Esophagus (tissue), 2 donors: ENCODE measurements at regions not wholly inside any gene's neighbourhood (a gene's known extent, or its start where the extent isn't known, plus 50 kb on each side); places are given as distances from the start of the nearest gene placed in this dataset.
A peak's percentile ranks its signal among the peaks of the same experiment; 100 is the strongest.

ENCODE experiments used
- H3K27ac ChIP-seq, 2 donors: one replicate each; pipeline ENCODE4 v1.5.1; 2013; ENCODE audit warnings: low read depth in 2 of 2, mild to moderate bottlenecking in 2 of 2, inconsistent platforms in 1 of 2, low read length in 1 of 2, moderate library complexity in 1 of 2
- H3K27me3 ChIP-seq, 2 donors: one replicate each; pipeline ENCODE4 v1.6.1; 2013; ENCODE audit warnings: low read length in 2 of 2, control low read depth in 1 of 2, mild to moderate bottlenecking in 1 of 2; ENCODE audit not compliant: insufficient read depth in 2 of 2, control insufficient read depth in 1 of 2
- H3K36me3 ChIP-seq, 2 donors: one replicate each; pipeline ENCODE4 v1.6.1; 2013; ENCODE audit warnings: low read length in 1 of 2; ENCODE audit not compliant: control insufficient read depth in 2 of 2, insufficient read depth in 2 of 2
- H3K4me1 ChIP-seq, 2 donors: one replicate each; pipeline ENCODE4 v1.6.1; 2013; ENCODE audit warnings: low read length in 1 of 2; ENCODE audit not compliant: control insufficient read depth in 2 of 2, insufficient read depth in 2 of 2
- H3K4me3 ChIP-seq, 2 donors: one replicate each; pipeline ENCODE4 v1.5.1; 2013; ENCODE audit warnings: low read length in 2 of 2, mild to moderate bottlenecking in 2 of 2, low read depth in 1 of 2, moderate library complexity in 1 of 2
- H3K9me3 ChIP-seq, 2 donors: one replicate each; pipeline ENCODE4 v1.6.1; 2013; ENCODE audit warnings: mild to moderate bottlenecking in 2 of 2, low read depth in 1 of 2, low read length in 1 of 2, moderate library complexity in 1 of 2; ENCODE audit not compliant: control insufficient read depth in 2 of 2, insufficient read depth in 1 of 2
- WGBS, 2 donors: extraction: QIAGEN DNeasy Blood & Tissue Kit; methylation state at CpG; one replicate each; pipeline ENCODE4 v1.1.7; 2013; 5-methylcytosine and 5-hydroxymethylcytosine counted together
- donor health status: healthy with polysubstance abuse.
- donor health status: Bipolar disorder and iron deficiency.

DNA sequence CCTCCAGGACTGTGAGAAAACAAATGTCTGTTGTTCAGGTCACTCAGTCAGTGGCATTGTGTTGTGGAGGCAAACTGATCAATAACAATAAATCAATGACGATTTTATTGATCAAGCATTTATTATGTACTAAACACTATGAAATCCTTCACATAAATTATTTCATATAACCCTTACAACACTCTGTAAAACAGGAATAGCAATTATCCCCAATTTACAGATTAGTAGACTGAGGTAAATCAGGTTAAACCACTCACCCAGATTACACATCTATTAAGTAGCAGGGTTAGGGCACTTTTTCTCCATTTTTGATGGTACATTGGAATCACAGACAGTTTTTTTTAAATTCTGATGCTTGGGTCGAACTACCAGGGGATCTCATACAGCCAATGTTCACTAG, 372.8 kb upstream of the MAF start:
- 46 to 64% methylated on average over 2 of the region's 2 CpGs for WGBS, 2 donors

DNA sequence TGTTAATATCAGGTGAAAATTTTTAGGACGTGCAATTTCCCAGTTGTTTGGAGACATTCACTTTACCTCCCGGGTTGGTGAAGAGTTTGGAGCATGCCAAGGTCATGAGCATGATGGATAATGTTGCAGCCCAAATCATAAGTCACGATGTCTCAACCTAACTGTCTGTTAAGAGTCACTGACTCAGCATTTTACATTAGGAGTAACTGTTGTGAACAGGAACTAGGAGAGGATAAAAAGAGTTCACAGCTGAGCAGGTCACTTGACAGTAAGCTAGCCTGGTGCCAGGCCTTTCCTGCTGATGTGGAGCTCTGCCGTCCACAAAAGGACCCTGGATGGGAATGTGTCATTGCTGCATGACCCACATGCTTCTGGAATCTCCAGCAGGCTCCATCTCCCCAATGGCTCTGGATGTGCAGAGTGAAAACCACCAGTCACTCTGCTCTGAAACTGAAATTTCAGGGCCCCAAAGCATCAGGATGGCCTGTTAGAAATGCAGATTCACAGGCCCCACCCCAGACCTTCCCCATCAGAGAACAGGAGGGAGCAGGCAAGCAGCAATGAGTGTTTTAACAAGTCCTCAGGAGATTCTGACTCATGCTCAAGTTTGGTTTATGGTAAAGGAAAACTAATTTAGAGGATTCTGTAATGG, 371.6 kb upstream of the MAF start:
- no peak overlapping the region for H3K27ac ChIP-seq
- 73 to 75% methylated on average over 4 of the region's 4 CpGs for WGBS, 2 donors
- no peaks in the 10 kb centered on the region for H3K9me3 ChIP-seq
- no peaks in the 10 kb centered on the region for H3K36me3 ChIP-seq
- no peaks in the 10 kb centered on the region for H3K27me3 ChIP-seq
- H3K4me3 ChIP-seq, result no peak overlapping the region
- no peaks in the 10 kb centered on the region for H3K4me1 ChIP-seq

More for the DNA sequence above, 372.8 kb upstream of the MAF start:
- H3K4me3 ChIP-seq, result no peak overlapping the region
- no peak overlapping the region for H3K27ac ChIP-seq
- no peaks in the 10 kb centered on the region for H3K9me3 ChIP-seq
- no peaks in the 10 kb centered on the region for H3K4me1 ChIP-seq
- no peaks in the 10 kb centered on the region for H3K36me3 ChIP-seq
- no peaks in the 10 kb centered on the region for H3K27me3 ChIP-seq

DNA sequence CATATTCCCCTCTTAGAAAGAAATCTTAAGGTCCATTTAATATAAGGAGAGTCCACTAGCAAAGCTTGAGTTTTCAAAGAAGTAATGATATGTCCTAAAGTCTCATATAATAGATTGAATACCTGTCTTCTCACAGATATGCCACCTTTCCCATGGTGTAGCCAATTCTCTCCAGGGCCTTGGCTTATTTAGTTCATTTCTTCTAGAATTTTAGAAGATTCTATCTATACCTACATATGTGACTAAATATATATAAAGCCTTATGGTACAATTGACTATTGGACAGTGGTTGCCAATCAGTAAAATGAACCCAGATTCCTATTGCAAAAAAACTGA, 370.7 kb upstream of the MAF start:
- Histone ChIP-seq H3K27me3 (no peaks in the 10 kb centered on the region), H3K36me3 (no peaks in the 10 kb centered on the region), H3K27ac (no peak overlapping the region), H3K4me3 (no peak overlapping the region), H3K4me1 (no peaks in the 10 kb centered on the region), H3K9me3 (no peaks in the 10 kb centered on the region)

DNA sequence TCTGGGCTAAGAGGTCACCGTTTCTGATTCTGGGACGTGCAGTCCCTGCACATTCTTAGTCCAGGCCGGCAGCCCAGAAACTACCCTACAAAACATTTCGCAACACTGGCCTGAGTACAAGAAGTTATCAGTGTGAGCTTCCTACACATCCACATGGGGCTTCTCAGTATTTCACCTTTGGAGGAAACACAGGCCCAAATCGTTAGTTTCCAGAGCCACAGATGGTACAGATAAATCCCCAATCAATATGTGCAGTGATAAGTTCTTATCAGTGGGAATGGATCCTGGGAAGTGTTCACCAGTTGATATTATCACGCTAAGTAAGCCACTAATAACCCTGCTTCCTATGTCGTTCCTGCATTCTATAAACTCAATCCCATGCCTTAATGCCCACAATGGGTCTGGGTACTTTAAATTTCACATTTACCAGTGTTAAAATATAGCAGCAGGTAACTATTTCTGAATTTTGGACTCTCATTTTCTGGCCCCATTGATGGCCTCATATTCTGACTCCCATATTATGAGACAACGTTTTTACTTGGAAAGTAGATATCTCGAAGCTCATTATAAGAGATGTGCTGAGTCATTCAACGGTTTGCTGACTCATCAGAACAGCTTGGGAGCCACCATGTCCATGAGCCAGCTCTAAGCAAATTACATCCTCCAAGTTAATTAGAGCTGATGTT, 370.2 kb upstream of the MAF start:
- no peaks in the 10 kb centered on the region for H3K4me1 ChIP-seq

DNA sequence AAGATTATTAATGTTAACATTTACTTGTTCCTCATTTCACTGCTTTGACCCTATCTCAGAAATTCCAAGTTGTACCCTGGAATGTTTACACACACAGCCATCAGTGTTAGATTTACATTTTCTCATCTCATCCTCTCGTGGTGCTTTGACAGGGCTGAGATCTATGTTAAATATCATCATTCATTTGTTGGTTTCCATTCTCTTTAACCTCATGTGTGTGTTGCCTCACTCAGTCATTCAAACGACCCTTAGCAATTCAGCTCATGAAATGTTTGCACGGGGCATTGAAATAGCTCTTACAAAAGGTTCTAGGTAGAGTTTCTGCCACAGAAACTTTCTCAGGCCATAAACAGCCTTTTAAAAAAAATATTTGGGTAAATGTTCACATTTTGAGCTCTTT, 369.6 kb upstream of the MAF start:
- Histone ChIP-seq H3K36me3 (no peaks in the 10 kb centered on the region), H3K27me3 (no peaks in the 10 kb centered on the region), H3K4me3 (no peak overlapping the region), H3K27ac (no peak overlapping the region), H3K4me1 (no peaks in the 10 kb centered on the region), H3K9me3 (no peaks in the 10 kb centered on the region)
- WGBS, 2 donors, result 76 to 82% methylated on average over 3 of the region's 3 CpGs

More for the DNA sequence above, 370.2 kb upstream of the MAF start:
- H3K36me3 ChIP-seq, result no peaks in the 10 kb centered on the region
- H3K9me3 ChIP-seq, result no peaks in the 10 kb centered on the region
- H3K4me3 ChIP-seq, result no peak overlapping the region
- H3K27ac ChIP-seq, result no peak overlapping the region
- 74 to 76% methylated on average over 10 of the region's 10 CpGs for WGBS, 2 donors
- H3K27me3 ChIP-seq, result no peaks in the 10 kb centered on the region

DNA sequence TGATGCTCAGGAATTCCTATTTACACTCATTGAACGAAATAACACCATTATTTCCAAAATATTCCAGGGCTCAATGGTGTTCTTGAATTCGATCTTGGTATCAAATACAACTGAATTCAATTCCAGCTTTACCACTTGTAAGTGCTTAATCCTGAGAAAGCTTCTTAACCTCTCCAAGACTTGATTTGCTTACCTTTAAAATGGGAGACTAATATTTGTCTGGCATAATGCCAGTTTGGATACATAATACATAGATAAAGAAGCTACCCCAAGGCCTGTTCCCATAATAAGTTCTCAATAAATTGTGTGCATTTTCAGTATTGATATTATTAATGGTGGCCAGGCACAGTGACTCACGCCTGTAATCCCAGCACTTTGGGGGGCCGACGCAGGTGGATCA, 368.9 kb upstream of the MAF start:
- 95 to 96% methylated on average over 5 of the region's 5 CpGs for WGBS, 2 donors
- H3K36me3 ChIP-seq, result no peaks in the 10 kb centered on the region
- H3K4me1 ChIP-seq, result no peaks in the 10 kb centered on the region
- H3K9me3 ChIP-seq, result no peaks in the 10 kb centered on the region
- H3K27me3 ChIP-seq, result no peaks in the 10 kb centered on the region
- H3K27ac ChIP-seq, result no peak overlapping the region
- no peak overlapping the region for H3K4me3 ChIP-seq

DNA sequence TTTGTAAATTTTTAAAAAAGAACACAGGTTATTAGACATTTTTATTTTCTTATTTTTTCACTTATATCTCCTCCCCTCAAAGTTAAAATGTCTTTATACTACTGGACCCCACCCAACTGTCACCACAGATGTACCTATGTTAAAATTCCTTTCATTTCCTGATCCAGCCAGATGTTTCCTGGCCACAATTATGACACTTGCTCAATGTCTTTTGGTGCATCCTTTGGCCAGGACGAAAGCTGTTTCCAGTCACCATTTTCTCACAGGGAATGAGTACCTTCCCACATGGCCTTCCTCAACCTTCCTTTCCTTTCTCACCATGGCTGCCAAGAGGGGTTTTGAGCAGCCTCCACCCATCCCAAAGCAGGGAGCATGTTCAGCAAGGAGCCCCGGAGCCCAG, 365.7 kb upstream of the MAF start:
- no peaks in the 10 kb centered on the region for H3K9me3 ChIP-seq
- no peak overlapping the region for H3K4me3 ChIP-seq
- no peak overlapping the region for H3K27ac ChIP-seq
- H3K27me3 ChIP-seq, result no peaks in the 10 kb centered on the region
- no peaks in the 10 kb centered on the region for H3K36me3 ChIP-seq
- WGBS, 2 donors, result 77 to 78% methylated on average over 2 of the region's 2 CpGs
- no peaks in the 10 kb centered on the region for H3K4me1 ChIP-seq

DNA sequence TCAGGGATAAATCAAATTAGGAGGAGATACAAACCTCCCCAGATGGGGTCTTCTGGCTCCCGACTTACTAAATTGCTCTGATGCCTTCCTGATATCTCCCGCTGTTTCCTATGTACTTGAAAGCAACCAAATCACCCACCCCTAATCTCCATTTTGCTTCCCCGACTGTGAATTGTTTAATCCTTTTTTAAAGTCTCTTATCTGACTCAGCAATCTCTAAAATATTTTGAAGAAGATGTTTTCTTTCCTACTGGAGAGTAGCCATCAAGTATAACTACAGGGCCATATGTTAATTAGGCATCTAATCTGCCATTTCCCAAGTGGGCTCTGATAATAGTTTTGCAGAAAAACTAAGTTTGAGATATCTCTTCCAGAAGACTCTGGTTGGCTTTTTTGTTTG, 365.2 kb upstream of the MAF start:
- no peaks in the 10 kb centered on the region for H3K27me3 ChIP-seq
- no peak overlapping the region for H3K4me3 ChIP-seq
- H3K9me3 ChIP-seq, result no peaks in the 10 kb centered on the region
- no peaks in the 10 kb centered on the region for H3K36me3 ChIP-seq
- WGBS, 2 donors, result 74% methylated on average over 3 of the region's 3 CpGs
- no peaks in the 10 kb centered on the region for H3K4me1 ChIP-seq
- H3K27ac ChIP-seq, result no peak overlapping the region

DNA sequence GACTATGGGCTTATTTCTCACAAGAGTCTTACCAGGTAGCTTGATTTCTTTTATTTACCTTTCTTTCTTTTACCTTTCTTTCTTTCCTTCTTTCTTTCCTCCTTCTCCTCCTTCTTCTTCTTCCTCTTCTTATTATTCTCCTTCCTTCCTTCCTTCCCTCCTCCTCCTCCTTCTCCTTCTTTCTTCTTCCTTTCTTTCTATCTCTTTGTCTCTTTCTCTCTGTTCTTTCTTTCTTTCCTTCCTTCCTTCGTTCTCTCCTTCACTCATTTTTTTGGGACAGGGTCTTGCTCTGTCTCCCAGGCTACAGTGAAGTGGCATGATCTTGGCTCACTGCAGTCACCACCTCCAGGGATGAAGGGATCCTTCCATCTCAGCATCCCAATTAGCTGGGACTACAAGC, 363.6 kb upstream of the MAF start:
- Histone ChIP-seq H3K36me3 (no peaks in the 10 kb centered on the region), H3K27ac (no peak overlapping the region), H3K9me3 (no peaks in the 10 kb centered on the region), H3K4me3 (no peak overlapping the region), H3K27me3 (no peaks in the 10 kb centered on the region), H3K4me1 (no peaks in the 10 kb centered on the region)
- 25 to 49% methylated on average over 1 of the region's 1 CpG for WGBS, 2 donors

DNA sequence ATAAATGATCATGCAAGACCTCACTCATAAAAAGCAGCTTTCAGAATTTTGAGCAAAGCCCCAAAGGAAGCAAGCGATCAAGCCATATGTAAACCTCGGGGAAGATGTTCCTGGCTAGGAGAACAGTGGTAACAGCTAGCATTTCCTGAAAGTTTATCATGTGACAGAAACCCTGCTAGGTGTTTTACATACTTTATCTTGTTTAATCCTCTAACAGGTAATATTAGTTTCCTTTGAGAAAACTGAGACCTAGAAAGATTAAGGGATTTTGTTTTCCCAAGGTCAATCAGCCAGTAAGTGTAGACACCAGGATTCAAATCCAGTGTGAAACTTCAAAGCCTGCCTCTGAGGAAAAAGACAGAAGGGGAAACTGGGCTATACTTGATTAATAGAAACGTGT, 362.4 kb upstream of the MAF start:
- peak overlapping the region; percentile 47 to 84 for H3K27ac ChIP-seq
- H3K27me3 ChIP-seq, result no peaks in the 10 kb centered on the region
- 54 to 67% methylated on average over 3 of the region's 3 CpGs for WGBS, 2 donors

More for the DNA sequence above, 362.4 kb upstream of the MAF start:
- Histone ChIP-seq H3K36me3 (no peaks in the 10 kb centered on the region), H3K4me3 (no peak overlapping the region), H3K9me3 (no peaks in the 10 kb centered on the region), H3K4me1 (no peaks in the 10 kb centered on the region)
